Sigmoid colon (tissue), 4 donors: ENCODE measurements at regions not wholly inside any gene's neighbourhood (a gene's known extent, or its start where the extent isn't known, plus 50 kb on each side); places are given as distances from the start of the nearest gene placed in this dataset.

Experiments
- POLR2A ChIP-seq, 2 donors: fragments of 450-650 bp; IDR thresholded peaks; one replicate each; pipeline ENCODE4 v1.6.1; 2016; ENCODE audit warnings: antibody characterized with exemption in 2 of 2, mild to moderate bottlenecking in 2 of 2, moderate library complexity in 2 of 2
- POLR2AphosphoS5 ChIP-seq, 4 donors: sonication (generic); formaldehyde crosslinking; IDR thresholded peaks; one replicate each; pipeline ENCODE4 v1.6.1; 2017; ENCODE audit warnings: antibody characterized with exemption in 4 of 4
- TF ChIP-seq, protein P1 (sequence below), 4 experiments: fragments of 450-650 bp in 3 of 4; fragments of 200-600 bp in 1 of 4; IDR thresholded peaks; one replicate each; pipeline ENCODE4 v1.5.1; 2016 to 2019; ENCODE audit warnings: antibody characterized with exemption in 4 of 4, mild to moderate bottlenecking in 3 of 4, moderate library complexity in 2 of 4

GRCh38 chr17:45719335-45720071, 64.6 kb upstream of the CRHR1 start:
- no peak for TF ChIP-seq POLR2A (IDR thresholded peaks at IDR 0.05)
- TF ChIP-seq, protein P1, sequence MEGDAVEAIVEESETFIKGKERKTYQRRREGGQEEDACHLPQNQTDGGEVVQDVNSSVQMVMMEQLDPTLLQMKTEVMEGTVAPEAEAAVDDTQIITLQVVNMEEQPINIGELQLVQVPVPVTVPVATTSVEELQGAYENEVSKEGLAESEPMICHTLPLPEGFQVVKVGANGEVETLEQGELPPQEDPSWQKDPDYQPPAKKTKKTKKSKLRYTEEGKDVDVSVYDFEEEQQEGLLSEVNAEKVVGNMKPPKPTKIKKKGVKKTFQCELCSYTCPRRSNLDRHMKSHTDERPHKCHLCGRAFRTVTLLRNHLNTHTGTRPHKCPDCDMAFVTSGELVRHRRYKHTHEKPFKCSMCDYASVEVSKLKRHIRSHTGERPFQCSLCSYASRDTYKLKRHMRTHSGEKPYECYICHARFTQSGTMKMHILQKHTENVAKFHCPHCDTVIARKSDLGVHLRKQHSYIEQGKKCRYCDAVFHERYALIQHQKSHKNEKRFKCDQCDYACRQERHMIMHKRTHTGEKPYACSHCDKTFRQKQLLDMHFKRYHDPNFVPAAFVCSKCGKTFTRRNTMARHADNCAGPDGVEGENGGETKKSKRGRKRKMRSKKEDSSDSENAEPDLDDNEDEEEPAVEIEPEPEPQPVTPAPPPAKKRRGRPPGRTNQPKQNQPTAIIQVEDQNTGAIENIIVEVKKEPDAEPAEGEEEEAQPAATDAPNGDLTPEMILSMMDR (IDR thresholded peaks at IDR 0.05), result no peak
- no peak for TF ChIP-seq POLR2AphosphoS5 (IDR thresholded peaks at IDR 0.05)
